Posterior cingulate gyrus (tissue), 11 donors: ENCODE measurements at regions not wholly inside any gene's neighbourhood (a gene's known extent, or its start where the extent isn't known, plus 50 kb on each side); places are given as distances from the start of the nearest gene placed in this dataset.
"Not testable (repeated sequence)": the region's sequence is repeated elsewhere in the genome, so short reads cannot be mapped to it uniquely, and the experiment has no call there.

ENCODE experiments used
- DNase-seq, 10 donors: peaks; one replicate each; pipeline versions ENCODE4 v3.0.0 to v3.0.0-alpha.2; 2020 to 2021; ENCODE audit warnings: mixed read lengths in 3 of 10
- intact Hi-C: fragments of 100-400 bp; cut with DNase I; formaldehyde crosslinking; loops from one replicate; pipeline ENCODE4 v1.15.1; 2023

DNA sequence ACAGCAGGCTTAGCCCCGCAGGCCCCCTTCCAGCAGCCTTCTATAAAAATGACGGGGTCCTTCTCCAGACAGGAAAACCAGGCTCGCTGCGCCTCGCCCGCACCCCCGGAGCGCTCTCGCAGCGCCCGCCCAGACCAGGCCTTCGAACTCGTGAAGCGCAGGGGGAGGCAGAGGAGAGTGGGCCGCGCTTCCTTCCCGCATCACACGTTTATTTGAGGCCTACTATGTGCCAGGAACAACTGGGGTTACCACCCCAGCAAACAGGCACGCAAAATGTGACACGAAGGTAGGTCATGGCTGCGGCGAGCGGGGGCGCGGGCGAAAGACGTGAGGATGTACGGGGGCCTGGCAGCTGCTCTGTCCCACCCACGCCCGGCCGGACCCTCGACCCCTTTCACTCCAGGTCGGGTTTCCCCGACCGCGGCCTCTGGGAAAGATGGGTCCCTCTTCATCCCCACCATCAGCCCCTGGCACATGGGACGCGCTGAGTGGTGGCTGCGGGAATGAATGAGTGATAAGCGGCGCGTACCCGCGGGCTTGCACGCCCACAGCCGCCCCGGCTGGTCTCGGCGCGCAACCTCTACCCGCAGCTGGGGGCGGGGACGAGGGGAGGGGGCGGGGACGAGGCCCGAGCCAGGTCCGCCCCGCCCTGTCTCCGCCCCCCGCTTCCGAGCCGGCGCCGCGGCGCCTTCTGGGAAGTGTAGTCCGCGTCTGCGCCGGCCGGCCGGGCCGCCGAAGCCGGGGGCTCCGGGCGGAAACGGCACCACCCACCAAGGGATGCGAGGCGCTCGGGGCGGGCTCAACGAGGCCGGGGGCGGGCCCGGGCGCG, 59.1 kb downstream of the ZNF467 start:
- DNase-seq: peak; percentile 81 to 97 (median 86)
- intact Hi-C loops: loop anchor here (10.0 kb wide), 1 partner anchor 449 kb away; the partner anchor contains the start of gene ZNF783

DNA sequence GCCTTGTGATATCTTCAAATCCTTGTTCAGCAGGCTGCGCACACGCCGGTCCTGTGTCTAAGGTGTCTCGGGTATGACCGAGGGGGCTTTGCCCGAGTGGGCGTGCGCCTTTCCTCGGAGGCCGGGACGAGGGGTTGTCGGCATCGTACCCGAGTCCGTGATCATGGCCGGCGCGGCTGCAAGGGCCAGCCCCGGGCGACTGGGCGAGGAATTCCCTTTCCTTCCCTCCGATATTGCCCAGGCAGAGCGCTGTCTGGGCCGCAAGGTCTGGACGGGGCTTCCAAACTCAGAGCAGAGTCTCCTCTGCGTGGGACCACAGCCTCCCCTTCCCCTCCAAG, 59.7 kb downstream of the ZNF467 start:
- peak in 1 of 10 donors; percentile 84 for DNase-seq
- intact Hi-C loops: loop anchor here (10.0 kb wide), 1 partner anchor 449 kb away; the partner anchor contains the start of gene ZNF783

DNA sequence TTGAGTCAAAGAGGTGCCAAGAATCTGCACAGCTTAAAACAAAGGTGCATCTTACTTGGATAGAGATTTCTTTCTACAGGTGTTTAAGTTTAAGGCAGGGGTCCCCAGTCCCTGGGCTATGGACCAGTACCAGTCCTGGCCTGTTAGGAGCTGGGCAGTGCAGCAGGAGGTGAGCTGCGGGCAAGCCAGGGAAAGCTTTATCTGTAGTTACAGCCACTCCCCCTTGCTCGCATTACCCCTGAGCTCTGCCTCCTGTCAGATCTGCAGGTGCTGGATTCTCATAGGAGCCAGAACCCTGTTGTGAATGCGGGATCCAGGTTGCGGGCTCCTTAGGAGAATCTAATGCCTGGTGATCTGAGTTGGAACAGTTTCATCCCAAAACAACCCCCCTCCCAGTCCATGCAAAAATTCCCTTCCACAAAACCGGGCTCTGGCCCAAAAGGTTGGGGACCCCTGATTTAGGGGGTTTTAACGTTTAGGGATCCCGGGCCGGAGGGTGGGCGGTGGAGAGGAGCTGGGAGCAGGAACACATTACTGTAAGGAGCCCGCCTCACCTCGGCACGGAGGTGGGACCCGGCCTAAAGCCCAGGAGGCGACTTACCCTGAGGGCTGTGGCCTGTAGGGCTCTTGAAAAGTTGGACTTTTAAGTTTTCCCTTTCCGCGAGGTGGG, 60.2 kb downstream of the ZNF467 start:
- intact Hi-C loops: loop anchor here (10.0 kb wide), 1 partner anchor 448 kb away; the partner anchor contains the start of gene ZNF783

DNA sequence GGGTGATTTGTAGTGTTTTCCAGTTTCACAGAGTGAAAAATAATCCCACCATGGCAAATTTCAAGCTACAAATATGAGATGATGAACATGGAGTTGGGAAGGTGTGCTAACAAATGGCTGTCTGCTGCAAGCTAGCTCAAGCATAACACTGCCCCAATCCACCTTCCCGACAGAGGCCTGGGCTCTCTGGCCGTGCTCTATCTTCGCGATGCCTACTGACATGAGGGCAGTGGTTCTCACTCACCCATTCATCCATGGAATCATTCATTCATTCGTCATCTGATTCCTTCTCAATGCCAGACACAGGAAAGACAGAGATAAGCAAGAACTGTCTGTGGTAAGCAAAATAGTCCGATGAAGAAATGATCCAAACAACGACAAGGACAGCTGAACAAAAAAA, 65.4 kb downstream of the ZNF467 start:
- DNase-seq: no peak
- intact Hi-C loops: no loop called here

More for the DNA sequence above, 60.2 kb downstream of the ZNF467 start:
- peak in 1 of 10 donors; percentile 70 for DNase-seq

DNA sequence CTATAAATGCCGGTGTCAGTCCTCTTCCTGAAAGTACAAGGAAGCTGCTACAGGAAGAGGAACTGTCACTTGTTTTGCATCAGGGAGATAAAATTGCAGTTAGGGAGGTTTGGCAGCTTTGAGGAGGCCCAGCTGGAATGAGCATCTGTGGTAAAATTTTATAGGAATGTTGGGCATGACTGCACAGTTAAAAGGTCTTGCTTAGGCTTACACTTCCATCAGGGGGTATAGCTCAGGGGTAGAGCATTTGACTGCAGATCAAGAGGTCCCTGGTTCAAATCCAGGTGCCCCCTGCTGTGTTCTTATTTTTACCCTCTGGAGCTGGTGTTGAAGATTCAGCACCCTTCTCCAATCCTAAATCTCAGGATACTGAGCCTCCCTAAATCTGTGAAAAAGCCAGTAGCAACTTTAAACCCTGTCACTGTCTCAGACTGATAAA, 65.9 kb downstream of the ZNF467 start:
- intact Hi-C loops: no loop called here
- peak in 1 of 10 donors; percentile 3 for DNase-seq

DNA sequence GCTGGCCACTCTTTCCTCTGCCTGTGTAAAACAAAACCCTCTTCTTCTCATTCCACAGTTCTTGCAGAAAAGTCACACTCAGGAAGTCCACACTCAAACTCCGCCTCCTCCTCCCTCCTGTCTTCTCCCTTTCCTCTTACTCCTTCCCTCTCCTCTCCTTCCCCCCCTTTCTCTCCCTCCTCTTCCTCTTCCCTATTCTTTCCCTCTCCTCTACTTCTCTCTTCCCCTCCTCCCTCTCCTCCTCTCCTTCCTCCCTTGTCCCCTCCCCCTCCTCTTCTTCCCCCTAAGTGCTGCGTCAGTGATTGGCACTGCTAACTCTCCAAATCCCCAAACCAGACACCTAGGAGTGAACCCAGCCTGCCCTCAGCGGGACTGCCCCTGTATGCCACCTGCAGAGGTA, 67.0 kb downstream of the ZNF467 start:
- intact Hi-C loops: no loop called here
- no peak for DNase-seq

DNA sequence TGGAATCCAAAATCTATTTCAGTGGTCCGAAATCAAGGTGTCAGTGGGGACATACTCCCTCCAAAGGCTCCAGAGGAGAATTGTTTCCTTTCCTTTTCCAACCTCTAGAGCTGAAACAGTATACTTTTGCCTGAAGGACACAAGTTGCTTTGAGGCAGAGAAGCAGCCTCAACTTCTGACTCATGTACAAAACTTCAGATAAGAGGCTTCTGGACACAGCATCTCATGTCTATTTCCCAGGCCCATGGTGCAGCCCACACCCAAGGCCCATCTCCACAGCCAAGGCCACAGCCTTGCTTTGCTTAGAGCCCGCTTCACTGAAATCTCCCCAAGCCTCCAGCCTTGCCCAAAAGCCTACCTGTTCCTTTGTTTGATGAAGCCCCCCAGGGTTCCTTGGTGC, 68.9 kb downstream of the ZNF467 start:
- intact Hi-C loops: no loop called here
- DNase-seq: no peak

DNA sequence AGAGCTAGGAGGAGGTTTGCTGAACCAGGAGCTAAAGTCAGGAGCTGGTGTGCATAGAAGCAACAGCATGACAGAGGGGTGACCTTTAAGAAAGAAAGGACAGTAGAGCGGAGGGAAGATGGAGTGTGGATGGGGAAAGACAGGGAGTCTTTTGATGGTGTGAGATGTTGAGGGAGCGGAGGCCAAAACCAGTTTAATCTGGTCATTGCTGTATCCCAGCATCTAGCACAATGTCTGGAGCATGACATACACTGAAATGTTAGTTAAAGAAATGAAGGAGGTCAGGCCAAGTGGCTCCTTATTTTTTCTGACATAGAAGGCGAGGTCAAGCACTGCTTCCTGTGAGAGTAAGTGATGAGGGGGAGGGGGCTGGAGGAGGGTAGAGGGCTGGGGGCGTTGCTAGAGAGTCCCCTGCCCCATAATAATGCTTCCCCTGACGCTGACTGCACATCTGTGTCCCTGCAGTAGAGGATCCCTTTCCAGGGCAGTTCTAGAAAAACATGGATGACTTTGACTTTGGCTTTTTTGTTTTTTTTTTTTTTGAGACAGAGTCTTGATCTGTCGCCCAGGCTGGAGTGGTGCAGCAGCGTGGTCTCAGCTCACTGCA, 70.2 kb downstream of the ZNF467 start:
- intact Hi-C loops: no loop called here
- DNase-seq: peak in 1 of 10 donors; percentile 24

DNA sequence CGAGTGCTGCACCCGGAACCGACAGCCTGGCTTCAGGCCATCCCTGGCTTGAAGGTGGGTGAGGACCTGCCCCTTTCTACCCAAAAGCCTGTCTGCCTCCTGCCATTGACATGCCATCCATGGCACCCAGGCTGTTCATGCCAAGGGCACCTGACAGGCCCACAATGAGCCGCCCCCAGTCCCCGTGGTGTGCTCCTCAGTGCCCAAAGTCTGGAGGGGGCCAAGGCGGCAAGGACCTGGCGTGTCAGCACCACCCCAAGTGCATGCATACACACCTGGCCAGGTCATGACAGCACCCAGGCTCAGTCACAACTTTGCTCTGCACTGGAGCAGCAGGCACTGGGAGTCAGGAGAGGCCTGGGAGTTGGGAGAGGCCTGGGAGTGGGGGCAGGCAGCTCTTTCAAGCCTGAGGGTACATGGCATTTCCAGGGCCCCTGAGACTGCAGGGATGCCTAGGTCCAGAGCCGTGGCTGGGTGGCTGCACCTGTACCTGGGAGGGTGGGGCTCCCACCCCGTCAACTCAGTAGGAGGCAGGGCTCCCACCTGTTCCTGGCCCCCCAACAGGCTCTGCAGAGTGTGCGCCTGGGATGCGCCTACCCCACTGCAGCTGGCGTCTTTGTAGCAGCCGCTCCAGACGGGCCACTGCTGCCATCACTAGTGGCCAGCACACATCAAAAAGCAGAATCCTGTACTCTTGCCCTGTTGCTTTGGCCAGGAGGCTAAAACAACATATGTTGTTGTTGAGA, 71.7 kb downstream of the ZNF467 start:
- intact Hi-C loops: no loop called here
- no peak for DNase-seq

DNA sequence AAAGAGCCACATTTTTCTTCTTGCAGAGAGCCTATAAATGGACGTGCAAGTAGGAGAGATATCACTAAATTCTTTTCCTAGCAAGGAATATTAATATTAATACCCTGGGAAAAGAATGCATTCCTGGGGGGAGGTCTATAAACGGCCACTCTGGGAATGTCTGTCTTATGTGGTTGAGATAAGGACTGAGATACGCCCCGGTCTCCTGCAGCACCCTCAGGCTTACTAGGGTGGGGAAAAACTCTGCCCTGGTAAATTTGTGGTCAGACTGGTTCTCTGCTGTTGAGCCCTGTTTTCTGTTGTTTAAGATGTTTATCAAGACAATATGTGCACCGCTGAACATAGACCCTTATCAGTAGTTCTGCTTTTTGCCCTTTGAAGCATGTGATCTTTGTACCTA, 75.6 kb downstream of the ZNF467 start:
- DNase-seq, intact Hi-C loops: not testable (repeated sequence)

DNA sequence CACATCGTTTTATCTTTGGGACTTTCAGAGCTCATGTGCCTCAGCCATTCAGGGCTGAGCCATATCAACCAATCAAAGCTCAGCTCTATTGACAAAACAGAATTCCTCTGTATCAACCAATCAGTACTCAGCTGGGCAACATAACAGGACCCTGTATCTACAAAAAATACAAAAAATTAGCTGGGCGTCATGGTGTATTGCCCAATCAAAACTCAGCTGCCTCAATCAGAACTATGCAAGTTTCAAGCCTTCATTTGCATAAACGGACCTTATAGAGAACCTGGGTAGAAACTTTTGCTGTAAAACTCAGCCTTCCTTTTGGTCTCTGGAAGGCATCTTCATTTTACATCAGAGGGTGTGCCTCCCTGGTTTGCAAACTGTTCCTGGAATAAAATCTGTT, 77.1 kb downstream of the ZNF467 start:
- intact Hi-C loops: no loop called here
- no peak for DNase-seq

DNA sequence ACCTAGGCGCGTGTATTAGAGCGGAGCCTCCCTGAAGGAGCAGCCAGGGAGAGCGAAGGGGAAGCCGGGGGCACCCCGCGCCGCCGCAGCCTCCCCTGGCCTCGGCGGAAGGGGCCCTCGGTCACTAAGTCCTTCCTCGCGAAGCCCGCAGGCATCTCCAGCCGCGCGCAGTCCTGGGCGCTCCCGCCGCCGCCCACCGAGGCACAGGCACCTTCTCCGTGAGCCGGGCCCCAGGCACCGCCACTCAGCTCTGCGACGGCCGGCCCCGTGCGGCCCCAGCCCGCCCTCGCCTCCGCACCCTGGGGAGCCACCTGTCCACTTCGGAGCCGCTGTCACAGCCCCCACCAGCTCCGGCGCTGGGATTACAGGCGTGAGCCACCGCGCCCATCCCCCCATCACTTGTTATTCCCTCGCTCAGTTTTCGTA, 80.8 kb downstream of the ZNF467 start:
- peak in 2 of 10 donors; percentile 27 to 83 for DNase-seq

DNA sequence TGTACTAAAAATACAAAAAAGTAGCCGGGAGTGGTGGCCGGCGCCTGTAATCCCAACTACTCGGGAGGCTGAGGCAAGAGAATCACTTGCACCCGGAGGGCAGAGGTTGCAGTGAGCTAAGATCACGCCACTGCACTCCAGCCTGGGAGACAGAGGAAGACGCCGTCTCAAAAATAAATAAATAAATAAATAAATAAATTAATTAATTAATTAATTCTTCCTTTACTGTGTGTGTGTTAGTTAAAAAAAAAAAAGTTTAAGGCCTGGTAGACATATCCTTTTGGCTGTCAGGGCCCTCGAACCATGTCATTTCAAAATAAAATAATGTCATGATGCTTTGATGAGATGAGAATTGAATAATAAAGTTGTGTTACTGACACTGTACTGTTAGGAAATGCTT, 81.3 kb downstream of the ZNF467 start:
- intact Hi-C loops: no loop called here
- DNase-seq: no peak

More for the DNA sequence above, 80.8 kb downstream of the ZNF467 start:
- intact Hi-C loops: no loop called here

DNA sequence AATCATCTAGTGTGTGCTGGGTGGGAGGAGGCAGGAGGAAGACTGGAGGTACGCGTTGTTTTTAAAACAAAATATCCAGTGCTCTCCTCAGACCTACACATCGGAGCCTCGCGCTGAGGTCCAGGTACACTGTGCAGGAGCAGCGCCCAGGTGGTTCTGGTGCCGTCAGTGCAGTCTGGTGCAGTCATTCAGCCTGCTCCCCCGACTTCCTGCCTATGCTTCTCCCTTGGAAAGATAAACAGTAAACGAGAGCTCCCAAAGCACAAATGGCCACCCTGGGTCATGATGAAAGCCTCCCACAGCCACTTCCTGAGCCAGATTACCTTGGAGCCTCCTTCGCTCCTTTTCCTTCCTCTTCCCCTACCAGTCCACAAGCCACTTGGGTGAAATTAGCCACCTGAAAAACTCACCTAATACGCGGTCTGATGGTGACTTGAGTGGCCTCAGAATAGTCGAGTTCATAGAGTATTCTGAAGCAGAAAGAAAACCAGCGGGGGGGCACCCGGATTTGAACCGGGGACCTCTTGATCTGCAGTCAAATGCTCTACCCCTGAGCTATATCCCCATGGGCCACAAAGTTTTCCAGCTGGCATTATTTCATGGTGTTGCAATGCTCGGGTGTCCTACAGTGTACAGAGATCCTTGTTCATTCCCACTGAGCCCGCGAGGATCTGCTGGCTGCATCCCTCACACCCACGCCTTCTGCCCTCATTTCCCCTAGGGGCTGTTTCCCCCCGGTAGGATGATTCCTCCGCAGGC, 82.5 kb downstream of the ZNF467 start:
- intact Hi-C loops: no loop called here
- DNase-seq: no peak

DNA sequence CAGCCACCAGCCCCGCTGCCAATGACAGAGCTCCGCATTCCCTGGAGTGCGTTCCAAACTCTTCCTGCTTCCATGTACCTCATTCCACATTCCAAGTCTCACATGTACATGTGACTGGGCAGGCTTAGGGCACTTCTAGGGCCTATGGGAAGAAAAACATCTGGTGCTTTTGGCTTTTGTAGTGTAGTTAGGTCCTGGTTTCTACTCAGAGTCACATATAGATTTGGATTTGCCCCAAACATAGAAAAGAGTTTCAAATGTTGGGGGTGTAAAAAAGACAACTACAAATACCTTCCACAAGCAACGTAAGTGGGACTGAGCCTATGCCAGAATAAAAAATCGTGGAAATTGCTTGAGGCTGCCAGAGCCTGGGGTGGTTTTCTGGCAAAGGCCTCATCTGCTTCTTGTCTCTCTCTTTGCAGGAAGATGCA, 84.1 kb downstream of the ZNF467 start:
- DNase-seq: no peak
- intact Hi-C loops: no loop called here

DNA sequence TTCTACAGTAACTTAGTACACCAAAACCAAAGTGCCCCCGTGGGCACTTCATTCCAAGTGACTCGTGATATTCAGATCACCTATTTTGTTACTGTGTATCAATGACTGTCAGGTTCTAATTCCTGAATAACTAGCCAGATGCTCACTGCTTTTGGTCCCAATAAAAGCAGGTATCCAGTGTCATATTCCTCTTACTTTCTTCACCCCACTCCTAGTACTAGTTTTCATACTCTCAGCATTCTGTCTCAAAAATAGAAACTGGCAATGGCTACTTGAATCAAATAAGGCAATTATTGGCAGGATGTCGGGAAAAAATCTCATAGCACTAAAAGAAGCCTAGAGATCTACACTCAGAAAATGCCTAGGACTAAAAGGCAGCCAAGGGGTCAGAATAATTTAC, 84.6 kb downstream of the ZNF467 start:
- intact Hi-C loops: no loop called here
- no peak for DNase-seq

DNA sequence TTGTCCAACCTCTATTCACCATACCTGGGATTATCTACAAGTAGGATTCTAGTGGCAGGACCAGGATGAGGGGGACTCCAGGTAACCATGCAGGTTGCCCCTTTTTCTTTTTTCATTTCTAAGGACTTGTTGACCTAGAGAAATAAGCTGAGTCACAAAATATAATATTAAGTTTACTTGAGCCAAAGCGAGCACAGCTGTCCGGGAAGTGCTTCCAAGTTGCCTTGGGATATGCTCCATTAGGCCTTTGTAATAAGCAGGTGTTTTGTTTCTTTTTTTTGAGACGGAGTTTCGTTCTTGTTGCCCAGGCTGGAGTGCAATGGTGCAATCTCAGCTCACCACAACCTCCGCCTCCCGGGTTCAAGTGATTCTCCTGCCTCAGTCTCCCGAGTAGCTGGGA, 85.6 kb downstream of the ZNF467 start:
- intact Hi-C loops, DNase-seq: not testable (repeated sequence)

DNA sequence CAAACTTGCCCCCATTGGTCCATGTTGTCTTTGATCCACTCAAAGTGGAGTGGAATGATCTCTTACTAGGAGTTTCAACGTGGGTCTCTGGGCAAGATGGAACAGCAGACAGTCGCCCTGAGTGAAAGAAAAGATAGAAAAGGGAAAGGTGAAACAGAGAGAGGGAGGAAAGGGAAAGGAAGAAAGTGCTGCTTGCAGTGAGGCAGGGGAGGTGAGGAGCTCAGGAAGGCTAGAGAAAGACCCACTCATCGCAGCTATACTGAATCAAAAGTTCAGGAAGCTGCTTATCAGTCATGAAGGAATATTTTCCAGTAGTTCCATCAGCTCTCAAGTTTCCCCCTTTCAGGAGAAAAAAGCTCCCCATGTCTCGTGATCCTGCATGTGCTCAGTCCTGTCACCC, 86.9 kb downstream of the ZNF467 start:
- intact Hi-C loops: no loop called here
- no peak for DNase-seq

DNA sequence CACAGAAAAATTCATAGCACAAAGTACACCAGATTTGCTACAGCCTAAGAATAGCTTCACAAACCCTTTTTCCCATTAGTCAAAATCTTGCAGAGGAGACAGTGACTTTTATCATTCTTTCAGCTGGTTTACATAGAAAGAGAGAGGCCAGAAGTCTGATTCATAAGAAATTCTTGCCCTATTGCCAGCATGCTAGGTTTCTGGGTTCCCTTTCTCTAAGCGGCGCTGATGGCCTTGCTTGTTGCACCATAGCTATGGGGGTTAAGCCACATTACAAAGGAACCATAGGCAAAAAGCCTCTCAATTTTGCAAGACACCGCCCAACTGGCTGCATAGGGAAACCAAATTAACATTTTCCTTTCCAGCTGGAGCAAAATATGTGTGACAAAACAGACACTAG, 87.4 kb downstream of the ZNF467 start:
- intact Hi-C loops: no loop called here
- no peak for DNase-seq

DNA sequence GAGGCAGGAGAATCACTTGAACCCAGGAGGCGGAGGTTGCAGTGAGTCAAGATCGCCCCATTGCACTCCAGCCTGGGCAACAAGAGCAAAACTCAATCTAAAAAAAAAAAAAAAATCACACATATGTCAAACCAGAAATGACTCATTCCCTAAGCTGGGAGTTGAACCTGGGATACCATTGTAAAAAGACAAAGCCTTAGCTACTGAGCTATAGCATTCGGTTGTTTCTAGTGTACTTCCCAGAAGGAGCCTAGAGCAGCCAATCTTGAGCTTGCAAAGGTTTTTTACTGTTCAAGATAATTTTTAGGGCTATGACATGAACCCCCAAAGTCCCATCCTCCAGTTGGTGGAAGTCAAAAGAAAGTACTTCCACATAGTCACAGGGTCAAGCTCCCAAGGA, 87.9 kb downstream of the ZNF467 start:
- no peak for DNase-seq
- intact Hi-C loops: no loop called here
